ENCODE measurements at regions not wholly inside any gene's neighbourhood (a gene's known extent, or its start where the extent isn't known, plus 50 kb on each side); places are given as distances from the start of the nearest gene placed in this dataset.

DNA sequence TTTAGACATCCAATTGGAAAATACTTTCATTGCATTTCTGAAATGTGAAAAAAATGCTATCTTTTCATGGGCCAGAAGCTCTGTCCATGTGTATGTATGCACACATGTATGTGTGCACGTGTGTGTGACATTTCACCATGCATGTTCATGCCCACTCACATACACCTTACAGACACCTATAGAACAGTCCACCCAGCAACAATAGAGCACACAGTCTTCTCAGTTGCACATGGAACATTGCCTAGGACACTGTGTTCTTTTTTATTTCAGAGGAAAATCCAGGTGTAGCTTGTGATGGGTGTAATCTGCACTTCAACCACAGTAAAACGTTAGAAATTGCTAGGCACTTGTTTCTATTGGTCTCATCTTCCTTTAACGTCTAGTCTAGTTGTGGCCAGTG, 114.8 kb upstream of the RGPD4 start:
- no peak for TF ChIP-seq EZH2 (IDR thresholded peaks at IDR 0.05; ENCODE audit: borderline replicate concordance, low read depth, low read length, severe bottlenecking)
- no peak for TF ChIP-seq CTCF (IDR thresholded peaks at IDR 0.05; ENCODE audit: borderline replicate concordance, extremely low read depth, low read length, poor library complexity, severe bottlenecking)
- DNase-seq (no peak), ATAC-seq (ENCODE audit: insufficient read depth, low read depth) (0 out of 3 replicates have a peak, but pooled peaks have one; percentile 12)
- Histone ChIP-seq H3K9ac (ENCODE audit: low read depth, low read length) (no peak overlapping the region), H3K4me2 (ENCODE audit: insufficient read depth, low read length) (no peak overlapping the region), H3K36me3 (ENCODE audit: insufficient read depth, low read length) (no peaks in the 10 kb centered on the region), H3K27ac (ENCODE audit: low read length) (no peak overlapping the region), H3K27me3 (ENCODE audit: insufficient read depth, low read length, poor library complexity) (no peaks in the 10 kb centered on the region), H3K4me3 (ENCODE audit: low read depth in 1 of 2, low read length in 2 of 2) (no peak overlapping the region), H3K9me3 (ENCODE audit: insufficient read depth, low read length, severe bottlenecking) (no peaks in the 10 kb centered on the region), H3K79me2 (ENCODE audit: insufficient read depth, low read length) (no peaks in the 10 kb centered on the region), H3K4me1 (ENCODE audit: insufficient read depth, low read length) (peaks cover 7% of the 10 kb centered on the region), H4K20me1 (ENCODE audit: insufficient read depth, low read length) (no peaks in the 10 kb centered on the region), H2AFZ (ENCODE audit: low read depth, low read length) (peak overlapping the region; percentile 53; the same call in 1 of the 2 replicates)

DNA sequence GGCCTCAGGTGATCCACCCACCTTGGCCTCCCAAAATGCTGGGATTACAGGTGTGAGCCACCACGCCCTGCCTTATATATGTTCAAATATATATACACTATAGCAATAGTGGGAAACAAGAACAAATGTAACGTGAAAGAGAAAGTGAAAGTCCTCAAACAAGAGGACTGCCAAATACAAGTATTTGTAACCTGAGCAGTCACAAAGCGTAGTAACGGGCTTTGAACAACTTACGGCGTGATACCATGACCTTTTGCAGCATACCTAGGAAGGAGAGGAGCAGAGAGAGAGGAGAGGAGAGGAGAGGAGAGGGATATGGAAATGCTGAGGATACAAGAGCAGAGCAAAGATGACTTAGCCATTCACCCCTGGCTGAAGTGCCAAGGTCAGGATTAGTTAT, 113.8 kb upstream of the RGPD4 start:
- Histone ChIP-seq H3K9ac (ENCODE audit: low read depth, low read length) (no peak overlapping the region), H3K27ac (ENCODE audit: low read length) (peak overlapping the region; percentile 35; the same call in 1 of the 2 replicates), H3K4me3 (ENCODE audit: low read depth in 1 of 2, low read length in 2 of 2) (peak overlapping the region in 1 of 2 experiments; percentile 44; a peak in 2 of 4 replicates), H4K20me1 (ENCODE audit: insufficient read depth, low read length) (no peaks in the 10 kb centered on the region), H3K4me2 (ENCODE audit: insufficient read depth, low read length) (peak overlapping the region; percentile 57), H3K9me3 (ENCODE audit: insufficient read depth, low read length, severe bottlenecking) (no peaks in the 10 kb centered on the region), H2AFZ (ENCODE audit: low read depth, low read length) (peak overlapping the region; percentile 69), H3K36me3 (ENCODE audit: insufficient read depth, low read length) (no peaks in the 10 kb centered on the region), H3K79me2 (ENCODE audit: insufficient read depth, low read length) (no peaks in the 10 kb centered on the region), H3K27me3 (ENCODE audit: insufficient read depth, low read length, poor library complexity) (no peaks in the 10 kb centered on the region), H3K4me1 (ENCODE audit: insufficient read depth, low read length) (peaks cover 7% of the 10 kb centered on the region)
- peak; percentile 32 for DNase-seq
- no peak for TF ChIP-seq EZH2 (IDR thresholded peaks at IDR 0.05; ENCODE audit: borderline replicate concordance, low read depth, low read length, severe bottlenecking)
- no peak for TF ChIP-seq CTCF (IDR thresholded peaks at IDR 0.05; ENCODE audit: borderline replicate concordance, extremely low read depth, low read length, poor library complexity, severe bottlenecking)
- peak; percentile 90 for ATAC-seq (ENCODE audit: insufficient read depth, low read depth)

- H3K4me1 ChIP-seq (ENCODE audit: insufficient read depth, low read length): peaks cover 7% of the 10 kb centered on the region
- no peaks in the 10 kb centered on the region for H3K79me2 ChIP-seq (ENCODE audit: insufficient read depth, low read length)
- no peak overlapping the region for H2AFZ ChIP-seq (ENCODE audit: low read depth, low read length)
- no peaks in the 10 kb centered on the region for H3K27me3 ChIP-seq (ENCODE audit: insufficient read depth, low read length, poor library complexity)
- H3K9ac ChIP-seq (ENCODE audit: low read depth, low read length): no peak overlapping the region
- H4K20me1 ChIP-seq (ENCODE audit: insufficient read depth, low read length): no peaks in the 10 kb centered on the region
- H3K36me3 ChIP-seq (ENCODE audit: insufficient read depth, low read length): no peaks in the 10 kb centered on the region
- DNase-seq (no peak), ATAC-seq (ENCODE audit: insufficient read depth, low read depth) (no peak)
- no peak overlapping the region for H3K4me2 ChIP-seq (ENCODE audit: insufficient read depth, low read length)
- TF ChIP-seq EZH2 (IDR thresholded peaks at IDR 0.05; ENCODE audit: borderline replicate concordance, low read depth, low read length, severe bottlenecking): no peak
- no peak overlapping the region for H3K4me3 ChIP-seq (ENCODE audit: low read depth in 1 of 2, low read length in 2 of 2)
- H3K9me3 ChIP-seq (ENCODE audit: insufficient read depth, low read length, severe bottlenecking): no peaks in the 10 kb centered on the region
- H3K27ac ChIP-seq (ENCODE audit: low read length): no peak overlapping the region
Measured at GRCh38 chr2:107717661-107718060, 109.0 kb upstream of the RGPD4 start.

DNA sequence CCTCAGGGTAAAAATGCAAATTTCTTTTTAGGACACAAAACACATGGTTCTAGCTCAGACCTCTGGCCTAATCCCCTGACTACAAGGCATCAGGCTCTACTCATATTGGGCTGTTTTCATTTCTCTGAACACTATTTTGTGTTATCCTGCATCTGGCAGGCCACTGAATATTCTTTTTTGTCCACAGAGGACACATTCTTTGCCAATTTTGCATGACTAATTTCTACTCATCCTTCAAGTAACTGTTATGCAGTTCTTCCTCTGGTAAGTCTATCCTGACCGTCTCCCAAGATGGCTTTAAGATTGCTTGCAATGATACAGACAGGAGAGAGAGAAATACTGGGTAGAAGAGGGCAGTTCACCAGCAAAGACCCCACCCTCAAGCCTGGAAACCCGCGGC, 107.6 kb upstream of the RGPD4 start:
- Histone ChIP-seq H3K79me2 (ENCODE audit: insufficient read depth, low read length) (no peaks in the 10 kb centered on the region), H3K36me3 (ENCODE audit: insufficient read depth, low read length) (no peaks in the 10 kb centered on the region), H3K9ac (ENCODE audit: low read depth, low read length) (no peak overlapping the region), H3K4me1 (ENCODE audit: insufficient read depth, low read length) (no peaks in the 10 kb centered on the region), H4K20me1 (ENCODE audit: insufficient read depth, low read length) (no peaks in the 10 kb centered on the region), H3K27ac (ENCODE audit: low read length) (no peak overlapping the region), H3K4me2 (ENCODE audit: insufficient read depth, low read length) (no peak overlapping the region), H3K27me3 (ENCODE audit: insufficient read depth, low read length, poor library complexity) (no peaks in the 10 kb centered on the region), H3K4me3 (ENCODE audit: low read depth in 1 of 2, low read length in 2 of 2) (no peak overlapping the region), H3K9me3 (ENCODE audit: insufficient read depth, low read length, severe bottlenecking) (no peaks in the 10 kb centered on the region), H2AFZ (ENCODE audit: low read depth, low read length) (no peak overlapping the region)
- ATAC-seq (ENCODE audit: insufficient read depth, low read depth) (no peak), DNase-seq (no peak)
- no peak for TF ChIP-seq EZH2 (IDR thresholded peaks at IDR 0.05; ENCODE audit: borderline replicate concordance, low read depth, low read length, severe bottlenecking)
- no peak for TF ChIP-seq CTCF (IDR thresholded peaks at IDR 0.05; ENCODE audit: borderline replicate concordance, extremely low read depth, low read length, poor library complexity, severe bottlenecking)
